SK-N-SH (cell line): ENCODE measurements at regions not wholly inside any gene's neighbourhood (a gene's known extent, or its start where the extent isn't known, plus 50 kb on each side); places are given as distances from the start of the nearest gene placed in this dataset.
A peak's percentile ranks its signal among the peaks of the same experiment; 100 is the strongest.

Source experiments
- CTCF ChIA-PET: fragments of 300-600, 350-600 bp; formaldehyde crosslinking; extraction: SDS; loops from one replicate; lab custom pipeline; 2021; lab: Yijun Ruan, JAX
- POLR2A ChIA-PET: fragments of 350-600 bp; sonication (Branson Sonifier 250); formaldehyde crosslinking; extraction: SDS; loops from one replicate; lab custom pipeline; 2020; ENCODE audit warnings: antibody characterized with exemption, inconsistent platforms; lab: Yijun Ruan, JAX
- DNase-seq: peaks from one replicate; pipeline ENCODE4 v3.0.0; 2012
- H2AFZ ChIP-seq: fragments of 200-600 bp; sonication (generic); 2 replicates; pipeline ENCODE4 v1.8.1; 2016; ENCODE audit warnings: antibody characterized with exemption, mild to moderate bottlenecking, low read depth
- H3F3A ChIP-seq: fragments of 200-600 bp; sonication (generic); replicated peaks from 2 replicates; pipeline ENCODE3; 2016; ENCODE audit warnings: antibody characterized with exemption, mild to moderate bottlenecking; ENCODE audit not compliant: insufficient read depth
- H3K27ac ChIP-seq, 2 experiments: fragments of 200-500 bp in 1 of 2; fragments of 200-600 bp in 1 of 2; sonication (Bioruptor generic) in 1 of 2; sonication (generic), shearing (Covaris generic) in 1 of 2; 2 replicates each; pipeline versions ENCODE4 v1.5.1 to v1.6.1; 2014 to 2016; ENCODE audit warnings: low read depth in 2 of 2, inconsistent platforms in 1 of 2, low read length in 1 of 2, mild to moderate bottlenecking in 1 of 2, mixed read lengths in 1 of 2
- H3K27me3 ChIP-seq: fragments of 200-600 bp; sonication (generic), shearing (Covaris generic); 2 replicates; pipeline ENCODE4 v1.6.1; 2016; ENCODE audit warnings: mixed run types; ENCODE audit not compliant: insufficient read depth
- H3K36me3 ChIP-seq, 2 experiments: fragments of 200-500 bp in 1 of 2; fragments of 200-600 bp in 1 of 2; sonication (Bioruptor generic) in 1 of 2; sonication (generic) in 1 of 2; replicated peaks in 1 of 2; 2 replicates each; pipeline versions ENCODE3 to v1.5.1; 2014 to 2016; ENCODE audit warnings: low read length in 1 of 2, mild to moderate bottlenecking in 1 of 2; ENCODE audit not compliant: insufficient read depth in 2 of 2, control insufficient read depth in 1 of 2
- H3K4me1 ChIP-seq, 2 experiments: fragments of 200-500 bp in 1 of 2; fragments of 200-600 bp in 1 of 2; sonication (Bioruptor generic) in 1 of 2; sonication (generic), shearing (Covaris generic) in 1 of 2; 2 replicates each; pipeline versions ENCODE4 v1.5.1 to v1.6.1; 2014 to 2016; ENCODE audit warnings: low read depth in 1 of 2, low read length in 1 of 2, mixed run types in 1 of 2; ENCODE audit not compliant: insufficient read depth in 2 of 2, control insufficient read depth in 1 of 2
- H3K4me2 ChIP-seq: fragments of 200-600 bp; sonication (generic), shearing (Covaris generic); 2 replicates; pipeline ENCODE4 v1.6.1; 2017; ENCODE audit warnings: mixed run types
- H3K4me3 ChIP-seq, 2 experiments: fragments of 200-500 bp in 1 of 2; fragments of 200-600 bp in 1 of 2; sonication (Bioruptor generic) in 1 of 2; sonication (generic), shearing (Covaris generic) in 1 of 2; 2 replicates each; pipeline versions ENCODE4 v1.5.1 to v1.8.1; 2014 to 2016; ENCODE audit warnings: low read depth in 2 of 2, inconsistent platforms in 1 of 2, low read length in 1 of 2, mild to moderate bottlenecking in 1 of 2, mixed read lengths in 1 of 2, moderate library complexity in 1 of 2
- H3K79me2 ChIP-seq: fragments of 200-600 bp; sonication (generic); 2 replicates; pipeline ENCODE4 v1.8.1; 2017; ENCODE audit warnings: mild to moderate bottlenecking; ENCODE audit not compliant: insufficient read depth
- H3K9ac ChIP-seq: fragments of 200-600 bp; sonication (generic); 2 replicates; pipeline ENCODE4 v1.6.1; 2017; ENCODE audit warnings: mixed run types
- H3K9me2 ChIP-seq: fragments of 200-600 bp; sonication (generic); 2 replicates; pipeline ENCODE4 v1.6.1; 2017; ENCODE audit warnings: mixed run types
- H3K9me3 ChIP-seq: fragments of 200-600 bp; sonication (generic); 2 replicates; pipeline ENCODE4 v1.6.1; 2017; ENCODE audit warnings: mixed run types, mild to moderate bottlenecking, moderate library complexity
- H4K20me1 ChIP-seq: fragments of 200-600 bp; sonication (generic); 2 replicates; pipeline ENCODE4 v1.6.1; 2017; ENCODE audit warnings: mild to moderate bottlenecking, mixed run types; ENCODE audit not compliant: insufficient read depth
- CHD2 ChIP-seq: fragments of 150-350 bp; IDR thresholded peaks from 2 replicates; pipeline ENCODE4 v1.6.1; 2018; ENCODE audit warnings: low read length; ENCODE audit not compliant: partially characterized antibody
- ELF1 ChIP-seq: IDR thresholded peaks from 2 replicates; pipeline ENCODE4 v1.4.0; 2012
- EP300 ChIP-seq, 2 experiments: IDR thresholded peaks; 2 replicates each; pipeline versions ENCODE4 v1.4.0 to v1.6.1; 2012; ENCODE audit warnings: borderline replicate concordance in 1 of 2, low read depth in 1 of 2, low read length in 1 of 2
- FOSL2 ChIP-seq: IDR thresholded peaks from 2 replicates; pipeline ENCODE4 v1.4.0; 2012; ENCODE audit warnings: low read depth, mild to moderate bottlenecking, moderate library complexity, borderline replicate concordance
- FOXM1 ChIP-seq: IDR thresholded peaks from 2 replicates; pipeline ENCODE4 v1.4.0; 2012; ENCODE audit warnings: low read depth, mild to moderate bottlenecking
- MEF2A ChIP-seq: IDR thresholded peaks from 2 replicates; pipeline ENCODE4 v1.4.0; 2012; ENCODE audit warnings: low read depth, borderline replicate concordance
- NFIC ChIP-seq: IDR thresholded peaks from 2 replicates; pipeline ENCODE4 v1.4.0; 2012; ENCODE audit warnings: borderline replicate concordance
- RAD21 ChIP-seq: IDR thresholded peaks from 2 replicates; pipeline ENCODE4 v1.6.1; 2012; ENCODE audit warnings: mild to moderate bottlenecking, low read length
- RCOR1 ChIP-seq: fragments of 150-350 bp; IDR thresholded peaks from 2 replicates; pipeline ENCODE4 v1.6.1; 2017; ENCODE audit warnings: antibody characterized with exemption, low read length
- RXRA ChIP-seq: IDR thresholded peaks from 2 replicates; pipeline ENCODE4 v1.4.0; 2012; ENCODE audit warnings: low read depth, mild to moderate bottlenecking, borderline replicate concordance
- SIN3A ChIP-seq: IDR thresholded peaks from 2 replicates; pipeline ENCODE4 v1.6.1; 2012; ENCODE audit warnings: low read depth, mild to moderate bottlenecking, low read length, moderate library complexity, borderline replicate concordance
- SMC3 ChIP-seq: IDR thresholded peaks from 2 replicates; pipeline ENCODE4 v1.6.1; 2012; ENCODE audit warnings: low read depth, low read length, improper control_type of control experiment
- YY1 ChIP-seq: IDR thresholded peaks from 2 replicates; pipeline ENCODE4 v1.4.0; 2012; ENCODE audit warnings: low read depth, mild to moderate bottlenecking
- WGBS: methylation state at CpG from one replicate; pipeline ENCODE4 v1.1.6; 2017; ENCODE audit warnings: low lambda C conversion rate; 5-methylcytosine and 5-hydroxymethylcytosine counted together
- TF ChIP-seq, protein P1 (sequence below): fragments of 200-600 bp; sonication (generic); IDR thresholded peaks from 2 replicates; pipeline ENCODE4 v1.6.1; 2017; ENCODE audit warnings: antibody characterized with exemption, mild to moderate bottlenecking, moderate library complexity
- TF ChIP-seq, protein P2 (sequence below): IDR thresholded peaks from 2 replicates; pipeline ENCODE4 v1.6.1; 2012; ENCODE audit warnings: mild to moderate bottlenecking, low read depth, low read length, moderate library complexity
- TF ChIP-seq, protein P3 (sequence below): IDR thresholded peaks from 2 replicates; pipeline ENCODE4 v1.4.0; 2012; ENCODE audit warnings: low read depth

DNA sequence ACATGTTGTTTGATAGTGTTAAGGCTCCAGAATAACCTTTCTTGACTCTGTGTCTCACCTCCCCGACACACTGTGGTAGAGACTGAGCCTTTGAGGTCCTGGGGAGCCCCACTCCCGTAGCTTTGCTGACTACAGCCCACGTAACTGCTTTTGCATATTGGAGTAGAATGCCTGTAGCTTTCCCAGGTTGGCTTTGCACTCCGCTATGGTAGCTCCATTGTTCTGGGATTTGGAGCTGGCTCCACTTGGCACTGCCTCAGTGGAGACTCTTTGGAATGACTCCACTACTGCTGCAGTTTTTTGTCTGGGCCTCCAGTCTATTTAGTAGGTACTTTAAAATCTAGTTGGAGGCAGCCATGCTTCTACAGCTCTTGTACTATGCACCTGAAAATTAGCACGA lies 56.2 kb upstream of the ANXA1 start:
- no peak overlapping the region for H3K9ac ChIP-seq
- no peaks in the 10 kb centered on the region for H3K9me2 ChIP-seq
- ChIA-PET CTCF (no interaction called here), POLR2A (no interaction called here)
- H3K4me2 ChIP-seq, result no peak overlapping the region
- no peaks in the 10 kb centered on the region for H4K20me1 ChIP-seq
- H3K4me3 ChIP-seq, result no peak overlapping the region
- 65% methylated on average over 5 of the region's 5 CpGs for WGBS
- no peaks in the 10 kb centered on the region for H3K4me1 ChIP-seq
- DNase-seq, result no peak
- H3K27ac ChIP-seq, result no peak overlapping the region
- H2AFZ ChIP-seq, result peak overlapping the region; percentile 33; the same call in 1 of the 2 replicates
- H3F3A ChIP-seq, result no peaks in the 10 kb centered on the region
- H3K79me2 ChIP-seq, result no peaks in the 10 kb centered on the region
- TF ChIP-seq NFIC (no peak), FOSL2 (no peak), ELF1 (no peak)
- TF ChIP-seq, protein P1, sequence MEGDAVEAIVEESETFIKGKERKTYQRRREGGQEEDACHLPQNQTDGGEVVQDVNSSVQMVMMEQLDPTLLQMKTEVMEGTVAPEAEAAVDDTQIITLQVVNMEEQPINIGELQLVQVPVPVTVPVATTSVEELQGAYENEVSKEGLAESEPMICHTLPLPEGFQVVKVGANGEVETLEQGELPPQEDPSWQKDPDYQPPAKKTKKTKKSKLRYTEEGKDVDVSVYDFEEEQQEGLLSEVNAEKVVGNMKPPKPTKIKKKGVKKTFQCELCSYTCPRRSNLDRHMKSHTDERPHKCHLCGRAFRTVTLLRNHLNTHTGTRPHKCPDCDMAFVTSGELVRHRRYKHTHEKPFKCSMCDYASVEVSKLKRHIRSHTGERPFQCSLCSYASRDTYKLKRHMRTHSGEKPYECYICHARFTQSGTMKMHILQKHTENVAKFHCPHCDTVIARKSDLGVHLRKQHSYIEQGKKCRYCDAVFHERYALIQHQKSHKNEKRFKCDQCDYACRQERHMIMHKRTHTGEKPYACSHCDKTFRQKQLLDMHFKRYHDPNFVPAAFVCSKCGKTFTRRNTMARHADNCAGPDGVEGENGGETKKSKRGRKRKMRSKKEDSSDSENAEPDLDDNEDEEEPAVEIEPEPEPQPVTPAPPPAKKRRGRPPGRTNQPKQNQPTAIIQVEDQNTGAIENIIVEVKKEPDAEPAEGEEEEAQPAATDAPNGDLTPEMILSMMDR, result no peak
- H3K27me3 ChIP-seq, result peaks cover 3% of the 10 kb centered on the region; the same call in 1 of the 2 replicates
- no peaks in the 10 kb centered on the region for H3K9me3 ChIP-seq
- H3K36me3 ChIP-seq, result no peaks in the 10 kb centered on the region

DNA sequence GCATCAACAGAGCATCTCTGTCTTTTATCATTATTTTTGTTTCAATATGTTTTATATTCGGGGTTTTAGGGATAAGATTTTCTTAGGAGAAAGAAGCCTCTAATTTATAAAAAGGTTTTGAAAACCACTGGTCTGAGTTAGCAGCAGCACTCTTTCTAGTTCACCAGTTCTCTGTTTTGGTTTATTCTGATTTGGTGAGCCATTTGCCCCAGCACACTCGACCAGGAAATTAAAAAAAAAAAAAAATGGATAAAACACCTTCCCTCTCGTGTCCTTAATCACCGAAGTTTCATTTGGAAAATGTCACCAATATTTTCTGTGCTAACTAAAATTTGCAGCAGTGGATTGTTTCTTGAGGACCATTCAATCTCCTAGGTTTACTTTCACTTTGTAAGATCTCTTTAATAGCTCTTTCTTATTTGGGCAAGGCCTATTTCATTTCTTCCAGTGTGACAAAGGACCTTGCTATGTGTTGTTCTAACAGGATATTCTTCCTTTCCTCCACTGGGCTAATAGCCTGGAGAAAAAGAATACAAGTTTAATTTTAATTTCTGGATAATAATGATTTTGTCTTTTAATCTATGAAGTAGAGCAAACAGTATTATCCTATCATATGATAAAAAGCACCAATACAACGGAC lies 57.8 kb upstream of the ANXA1 start:
- no peaks in the 10 kb centered on the region for H3K36me3 ChIP-seq
- H3K9ac ChIP-seq, result no peak overlapping the region
- no peak for DNase-seq
- no peak overlapping the region for H3K27ac ChIP-seq
- no peaks in the 10 kb centered on the region for H3K79me2 ChIP-seq
- H3K4me2 ChIP-seq, result peak overlapping the region; percentile 69
- H4K20me1 ChIP-seq, result no peaks in the 10 kb centered on the region
- peak overlapping the region; percentile 92 for H2AFZ ChIP-seq
- 7% methylated on average over 5 of the region's 5 CpGs for WGBS
- peaks cover 15% of the 10 kb centered on the region; the same call in 1 of the 2 replicates for H3K27me3 ChIP-seq
- H3F3A ChIP-seq, result no peaks in the 10 kb centered on the region
- no peak for TF ChIP-seq SMC3
- no peak for TF ChIP-seq ELF1
- TF ChIP-seq RXRA, result no peak
- no peak for TF ChIP-seq RAD21
- no peak for TF ChIP-seq MEF2A
- TF ChIP-seq SIN3A, result no peak
- TF ChIP-seq, protein P2, sequence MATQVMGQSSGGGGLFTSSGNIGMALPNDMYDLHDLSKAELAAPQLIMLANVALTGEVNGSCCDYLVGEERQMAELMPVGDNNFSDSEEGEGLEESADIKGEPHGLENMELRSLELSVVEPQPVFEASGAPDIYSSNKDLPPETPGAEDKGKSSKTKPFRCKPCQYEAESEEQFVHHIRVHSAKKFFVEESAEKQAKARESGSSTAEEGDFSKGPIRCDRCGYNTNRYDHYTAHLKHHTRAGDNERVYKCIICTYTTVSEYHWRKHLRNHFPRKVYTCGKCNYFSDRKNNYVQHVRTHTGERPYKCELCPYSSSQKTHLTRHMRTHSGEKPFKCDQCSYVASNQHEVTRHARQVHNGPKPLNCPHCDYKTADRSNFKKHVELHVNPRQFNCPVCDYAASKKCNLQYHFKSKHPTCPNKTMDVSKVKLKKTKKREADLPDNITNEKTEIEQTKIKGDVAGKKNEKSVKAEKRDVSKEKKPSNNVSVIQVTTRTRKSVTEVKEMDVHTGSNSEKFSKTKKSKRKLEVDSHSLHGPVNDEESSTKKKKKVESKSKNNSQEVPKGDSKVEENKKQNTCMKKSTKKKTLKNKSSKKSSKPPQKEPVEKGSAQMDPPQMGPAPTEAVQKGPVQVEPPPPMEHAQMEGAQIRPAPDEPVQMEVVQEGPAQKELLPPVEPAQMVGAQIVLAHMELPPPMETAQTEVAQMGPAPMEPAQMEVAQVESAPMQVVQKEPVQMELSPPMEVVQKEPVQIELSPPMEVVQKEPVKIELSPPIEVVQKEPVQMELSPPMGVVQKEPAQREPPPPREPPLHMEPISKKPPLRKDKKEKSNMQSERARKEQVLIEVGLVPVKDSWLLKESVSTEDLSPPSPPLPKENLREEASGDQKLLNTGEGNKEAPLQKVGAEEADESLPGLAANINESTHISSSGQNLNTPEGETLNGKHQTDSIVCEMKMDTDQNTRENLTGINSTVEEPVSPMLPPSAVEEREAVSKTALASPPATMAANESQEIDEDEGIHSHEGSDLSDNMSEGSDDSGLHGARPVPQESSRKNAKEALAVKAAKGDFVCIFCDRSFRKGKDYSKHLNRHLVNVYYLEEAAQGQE, result no peak
- TF ChIP-seq, protein P3, sequence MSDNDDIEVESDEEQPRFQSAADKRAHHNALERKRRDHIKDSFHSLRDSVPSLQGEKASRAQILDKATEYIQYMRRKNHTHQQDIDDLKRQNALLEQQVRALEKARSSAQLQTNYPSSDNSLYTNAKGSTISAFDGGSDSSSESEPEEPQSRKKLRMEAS, result no peak
- no peak for TF ChIP-seq EP300 (IDR thresholded peaks at IDR 0.05; ENCODE audit: borderline replicate concordance in 1 of 2, low read depth in 1 of 2, low read length in 1 of 2)
- no peak for TF ChIP-seq YY1
- TF ChIP-seq FOXM1, result no peak
- no peak for TF ChIP-seq CHD2
- no peak for TF ChIP-seq RCOR1
- H3K9me3 ChIP-seq, result no peaks in the 10 kb centered on the region
- ChIA-PET POLR2A (no interaction called here), CTCF (interaction anchor here (1.3 kb wide), 1 partner anchor 14 kb away, joined by 4 read pairs; no protein-coding TSS in a partner anchor)
- H3K9me2 ChIP-seq, result no peaks in the 10 kb centered on the region
- peak overlapping the region in 1 of 2 experiments; percentile 33; a peak in 3 of 4 replicates for H3K4me3 ChIP-seq
- H3K4me1 ChIP-seq, result no peaks in the 10 kb centered on the region
